B cell (primary cell): ENCODE measurements at regions not wholly inside any gene's neighbourhood (a gene's known extent, or its start where the extent isn't known, plus 50 kb on each side); places are given as distances from the start of the nearest gene placed in this dataset.

Experiments
- ATAC-seq: fragments of 200-7000 bp; cut with Tn5 transposase; one replicate; pipeline ENCODE4 v1.10.0; 2021; ENCODE audit warnings: low read depth, mild to moderate bottlenecking, moderate number of reproducible peaks, moderate library complexity
- CTCF ChIA-PET: fragments of 350-600 bp; sonication (Branson Sonifier 250); formaldehyde crosslinking; loops from one replicate; lab custom pipeline; 2021; ENCODE audit warnings: antibody characterized with exemption, inconsistent platforms; lab: Charles Lee
- POLR2A ChIA-PET: fragments of 350-600 bp; sonication (Branson Sonifier 250); formaldehyde crosslinking; loops from one replicate; lab custom pipeline; 2021; ENCODE audit warnings: antibody characterized with exemption; lab: Charles Lee
- DNase-seq: peaks from one replicate; pipeline ENCODE4 v3.0.0; 2013
- H2AFZ ChIP-seq: 2 replicates; pipeline ENCODE4 v1.6.1; 2012; ENCODE audit warnings: mild to moderate bottlenecking, low read depth, low read length; ENCODE audit not compliant: insufficient read depth, poor library complexity, severe bottlenecking
- H3K27ac ChIP-seq, 2 donors: 1 replicate in 1 of 2; 2 replicates in 1 of 2; pipeline ENCODE4 v1.5.1; 2012 to 2013; ENCODE audit warnings: low read length in 2 of 2, mild to moderate bottlenecking in 2 of 2, moderate library complexity in 1 of 2
- H3K27me3 ChIP-seq, 4 experiments: fragments of 200-600 bp in 1 of 4; sonication (generic) in 1 of 4; replicated peaks in 1 of 4; 1 replicate in 2 of 4; 2 replicates in 2 of 4; pipeline versions ENCODE4 v1.6.1 to v1.7.0; 2013 to 2016; ENCODE audit warnings: low read length in 3 of 4, mild to moderate bottlenecking in 2 of 4, mixed read lengths in 1 of 4, moderate library complexity in 1 of 4; ENCODE audit not compliant: insufficient read depth in 4 of 4, control insufficient read depth in 3 of 4; ENCODE audit errors: control extremely low read depth in 1 of 4
- H3K36me3 ChIP-seq, 2 experiments: replicated peaks in 1 of 2; 1 replicate in 1 of 2; 2 replicates in 1 of 2; pipeline versions ENCODE4 v1.6.1 to v1.7.1; 2013; ENCODE audit warnings: low read length in 1 of 2; ENCODE audit not compliant: insufficient read depth in 2 of 2, control insufficient read depth in 1 of 2; ENCODE audit errors: control extremely low read depth in 1 of 2, extremely low read depth in 1 of 2
- H3K4me1 ChIP-seq, 2 donors: fragments of 200-600 bp in 1 of 2; sonication (generic) in 1 of 2; 1 replicate in 1 of 2; 2 replicates in 1 of 2; pipeline versions ENCODE4 v1.5.1 to v1.6.1; 2013 to 2017; ENCODE audit warnings: low read length in 2 of 2; ENCODE audit not compliant: control insufficient read depth in 2 of 2, insufficient read depth in 2 of 2
- H3K4me2 ChIP-seq: replicated peaks from 2 replicates; pipeline ENCODE3; 2012; ENCODE audit warnings: mild to moderate bottlenecking, low read depth, low read length; ENCODE audit not compliant: poor library complexity, severe bottlenecking
- H3K4me3 ChIP-seq, 5 experiments: fragments of 200-600 bp in 1 of 5; sonication (generic) in 1 of 5; 1 replicate in 3 of 5; 2 replicates in 2 of 5; pipeline versions ENCODE4 v1.5.1 to v1.7.0; 2011 to 2016; ENCODE audit warnings: low read length in 4 of 5, mild to moderate bottlenecking in 4 of 5, low read depth in 2 of 5, control low read depth in 1 of 5, moderate library complexity in 1 of 5; ENCODE audit not compliant: insufficient read depth in 1 of 5; ENCODE audit errors: control extremely low read depth in 1 of 5, extremely low read depth in 1 of 5
- H3K79me2 ChIP-seq: fragments of 200-600 bp; sonication (generic); one replicate; pipeline ENCODE4 v1.6.0; 2016; ENCODE audit warnings: low read length; ENCODE audit not compliant: control insufficient read depth, insufficient read depth
- H3K9ac ChIP-seq: fragments of 200-600 bp; sonication (generic); 2 replicates; pipeline ENCODE4 v1.6.1; 2017; ENCODE audit warnings: mild to moderate bottlenecking, low read length, moderate library complexity
- H3K9me3 ChIP-seq, 3 donors: one replicate each; pipeline versions ENCODE4 v1.6.1 to v1.7.1; 2013; ENCODE audit warnings: low read length in 2 of 3; ENCODE audit not compliant: control insufficient read depth in 2 of 3, insufficient read depth in 1 of 3; ENCODE audit errors: control extremely low read depth in 1 of 3
- H4K20me1 ChIP-seq: 2 replicates; pipeline ENCODE4 v1.6.0; 2012; ENCODE audit warnings: mild to moderate bottlenecking, low read length; ENCODE audit not compliant: insufficient read depth, control insufficient read depth, poor library complexity, severe bottlenecking
- H3K27ac Mint-ChIP-seq: one replicate; pipeline ENCODE4 v1.8.0; 2021; ENCODE audit warnings: mixed read lengths
- H3K27me3 Mint-ChIP-seq: one replicate; pipeline ENCODE4 v1.8.0; 2021; ENCODE audit warnings: mixed read lengths
- H3K4me1 Mint-ChIP-seq: one replicate; pipeline ENCODE4 v1.8.0; 2021; ENCODE audit warnings: mixed read lengths
- H3K4me3 Mint-ChIP-seq: one replicate; pipeline ENCODE4 v1.8.0; 2021; ENCODE audit warnings: mixed read lengths
- H3K9me3 Mint-ChIP-seq: one replicate; pipeline ENCODE4 v1.8.0; 2022; ENCODE audit warnings: mixed read lengths; ENCODE audit not compliant: insufficient read depth
- CTCF ChIP-seq: fragments of 200-600 bp; IDR thresholded peaks from one replicate; pipeline ENCODE4 v1.8.0; 2022; ENCODE audit warnings: antibody characterized with exemption, mild to moderate bottlenecking
- EZH2 ChIP-seq: IDR thresholded peaks from 2 replicates; pipeline ENCODE4 v1.6.1; 2012; ENCODE audit warnings: borderline replicate concordance, low read depth, mild to moderate bottlenecking, moderate library complexity, low read length; ENCODE audit not compliant: insufficient read depth, poor library complexity, severe bottlenecking
- WGBS: methylation state at CpG from one replicate; pipeline ENCODE4 v1.1.5; 2013; ENCODE audit warnings: missing lambda C conversion rate; ENCODE audit not compliant: insufficient coverage; 5-methylcytosine and 5-hydroxymethylcytosine counted together
- intact Hi-C: fragments of 100-400 bp; cut with micrococcal nuclease; formaldehyde crosslinking; loops from one replicate; pipeline ENCODE4 v1.10.0; 2022

DNA sequence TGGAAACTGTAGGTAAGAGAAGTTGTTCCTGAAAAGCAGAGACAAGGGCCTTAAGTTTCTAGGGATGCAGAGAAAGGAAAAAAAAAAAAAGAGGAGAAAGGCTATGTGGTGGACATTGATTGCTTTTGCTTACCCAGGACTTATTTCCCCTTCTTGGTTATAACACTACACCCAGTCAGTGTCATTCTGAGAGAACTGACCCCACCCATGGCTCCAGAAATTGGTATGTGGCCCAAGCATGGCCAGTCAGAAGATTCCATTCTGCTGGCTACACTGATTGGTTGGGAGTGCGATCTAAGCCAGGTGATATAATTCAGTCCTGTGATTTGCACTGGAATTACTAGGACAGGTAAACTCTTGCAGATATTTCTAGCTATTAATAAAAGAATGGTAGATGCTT lies 62.2 kb upstream of the EXOC4 start:
- WGBS, result no CpG with 5 or more reads among the region's 1 CpG
- H3K4me2 ChIP-seq, result no peak overlapping the region
- H3K27ac ChIP-seq, result no peak overlapping the region
- DNase-seq, result no peak
- intact Hi-C loops, result no loop called here
- peaks cover 0 to 14% (median 5%) of the 10 kb centered on the region in 3 donors for H3K9me3 ChIP-seq
- ATAC-seq, result no peak
- CTCF ChIA-PET, result no interaction called here
- Mint-ChIP-seq H3K9me3 (peaks cover 5% of the 10 kb centered on the region), H3K27me3 (peaks cover 6% of the 10 kb centered on the region), H3K4me1 (no peaks in the 10 kb centered on the region), H3K4me3 (no peak overlapping the region), H3K27ac (no peak overlapping the region)
- H2AFZ ChIP-seq, result no peak overlapping the region
- no peaks in the 10 kb centered on the region for H3K4me1 ChIP-seq
- POLR2A ChIA-PET, result no interaction called here
- TF ChIP-seq EZH2 (no peak), CTCF (no peak)
- no peaks in the 10 kb centered on the region for H3K36me3 ChIP-seq
- H3K9ac ChIP-seq, result no peak overlapping the region
- H4K20me1 ChIP-seq, result no peaks in the 10 kb centered on the region
- no peak overlapping the region for H3K4me3 ChIP-seq
- H3K79me2 ChIP-seq, result no peaks in the 10 kb centered on the region
- H3K27me3 ChIP-seq, result peaks cover 0 to 4% (median 0%) of the 10 kb centered on the region in 4 experiments

DNA sequence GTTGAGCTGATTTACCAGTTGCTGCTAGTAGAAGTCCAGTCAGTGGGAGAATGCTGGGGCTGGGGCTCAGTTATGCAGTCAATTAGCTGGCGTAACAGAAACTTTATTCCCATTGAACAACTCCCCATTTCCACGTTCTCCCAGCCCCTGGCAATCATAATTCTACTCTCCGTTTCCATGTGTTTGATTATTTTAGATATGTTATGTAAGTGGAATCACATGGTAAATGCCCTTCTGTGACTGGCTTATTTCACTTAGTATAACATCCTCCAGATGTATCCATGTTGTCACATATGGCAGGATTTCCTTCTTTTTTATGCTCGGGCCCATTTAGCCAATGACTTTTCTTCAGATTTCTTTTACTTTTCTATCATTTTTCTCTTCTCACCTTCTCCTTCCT lies 61.1 kb upstream of the EXOC4 start:
- no peak overlapping the region for H2AFZ ChIP-seq
- H3K27ac ChIP-seq, result no peak overlapping the region
- intact Hi-C loops, result no loop called here
- no peak overlapping the region for H3K4me2 ChIP-seq
- no peaks in the 10 kb centered on the region for H3K36me3 ChIP-seq
- ATAC-seq (no peak), DNase-seq (no peak)
- TF ChIP-seq EZH2, result no peak
- no peak for TF ChIP-seq CTCF
- no peaks in the 10 kb centered on the region for H3K79me2 ChIP-seq
- H3K27me3 ChIP-seq, result peaks cover 0 to 8% (median 0%) of the 10 kb centered on the region in 4 experiments
- H3K4me1 Mint-ChIP-seq, result no peaks in the 10 kb centered on the region
- H3K27ac Mint-ChIP-seq, result no peak overlapping the region
- peaks cover 0 to 14% (median 5%) of the 10 kb centered on the region in 3 donors for H3K9me3 ChIP-seq
- H3K4me3 Mint-ChIP-seq, result no peak overlapping the region
- 86% methylated on average over 1 of the region's 4 CpGs for WGBS
- ChIA-PET POLR2A (no interaction called here), CTCF (no interaction called here)
- H4K20me1 ChIP-seq, result no peaks in the 10 kb centered on the region
- peaks cover 7% of the 10 kb centered on the region for H3K27me3 Mint-ChIP-seq
- no peak overlapping the region for H3K4me3 ChIP-seq
- no peak overlapping the region for H3K9ac ChIP-seq
- H3K4me1 ChIP-seq, result no peaks in the 10 kb centered on the region
- peaks cover 5% of the 10 kb centered on the region for H3K9me3 Mint-ChIP-seq
